Breast epithelium (tissue), 4 donors: ENCODE measurements at regions not wholly inside any gene's neighbourhood (a gene's known extent, or its start where the extent isn't known, plus 50 kb on each side); places are given as distances from the start of the nearest gene placed in this dataset.

Experiments used
- DNase-seq, 2 donors: peaks; one replicate each; pipeline ENCODE4 v3.0.0-alpha.2; 2019; ENCODE audit warnings: low spot score in 2 of 2
- H3K27ac ChIP-seq, 2 donors: fragments of 200-600 bp; sonication (generic) in 1 of 2; one replicate each; pipeline ENCODE4 v1.5.1; 2016 to 2019; ENCODE audit warnings: mild to moderate bottlenecking in 1 of 2
- H3K27me3 ChIP-seq, 2 donors: fragments of 200-600 bp; sonication (generic) in 1 of 2; one replicate each; pipeline versions ENCODE4 v1.5.1 to v1.6.0; 2017 to 2019; ENCODE audit warnings: control low read depth in 1 of 2, mild to moderate bottlenecking in 1 of 2
- H3K36me3 ChIP-seq: fragments of 200-600 bp; one replicate; pipeline ENCODE4 v1.5.1; 2019
- H3K4me1 ChIP-seq, 2 donors: fragments of 200-600 bp; sonication (generic); one replicate each; pipeline ENCODE4 v1.5.1; 2016 to 2019; ENCODE audit warnings: control low read depth in 1 of 2
- H3K4me3 ChIP-seq, 3 donors: fragments of 200-600 bp; sonication (generic); 1 replicate in 2 of 3; 2 replicates in 1 of 3; pipeline ENCODE4 v1.5.1; 2016 to 2019; ENCODE audit warnings: mild to moderate bottlenecking in 3 of 3, moderate library complexity in 2 of 3
- H3K9me3 ChIP-seq, 2 donors: fragments of 200-600 bp; sonication (generic) in 1 of 2; one replicate each; pipeline ENCODE4 v1.5.1; 2016 to 2019; ENCODE audit warnings: control low read depth in 1 of 2
- POLR2A ChIP-seq: fragments of 450-650 bp; IDR thresholded peaks from one replicate; pipeline ENCODE4 v1.6.1; 2016; ENCODE audit warnings: antibody characterized with exemption, mild to moderate bottlenecking, moderate library complexity
- POLR2AphosphoS5 ChIP-seq, 3 donors: sonication (generic); formaldehyde crosslinking; IDR thresholded peaks; one replicate each; pipeline ENCODE4 v1.6.1; 2017; ENCODE audit warnings: antibody characterized with exemption in 3 of 3
- intact Hi-C: fragments of 100-400 bp; cut with DNase I; formaldehyde crosslinking; loops from one replicate; pipeline ENCODE4 v1.15.1; 2023; ENCODE audit warnings: low total_unique reads
- TF ChIP-seq, protein P1 (sequence below), 3 donors: fragments of 450-650 bp; IDR thresholded peaks; one replicate each; pipeline ENCODE4 v1.5.1; 2016 to 2017; ENCODE audit warnings: antibody characterized with exemption in 3 of 3, mild to moderate bottlenecking in 3 of 3, moderate library complexity in 3 of 3

DNA sequence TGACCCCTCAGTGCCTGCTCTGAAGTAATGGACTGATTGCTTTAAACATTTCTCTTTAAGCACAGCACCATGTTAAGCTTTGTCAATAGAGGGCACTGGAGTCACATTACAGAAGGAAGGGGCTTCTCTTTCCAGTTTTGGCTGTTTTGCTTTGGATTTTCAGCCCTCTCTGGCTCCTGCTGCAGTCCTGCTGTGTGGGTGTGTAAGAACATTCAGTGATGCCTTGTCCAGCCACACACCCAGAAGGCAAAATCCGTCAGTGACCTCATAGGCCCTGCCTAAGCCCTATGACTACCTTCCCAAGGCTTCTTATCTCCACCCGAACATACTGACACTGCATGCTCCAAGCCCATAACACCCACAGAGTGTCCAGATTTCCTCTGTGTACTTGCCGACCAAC is 215.3 kb upstream of the CTSO start:
- no peaks in the 10 kb centered on the region for H3K36me3 ChIP-seq
- H3K4me1 ChIP-seq: no peaks in the 10 kb centered on the region
- DNase-seq: no peak
- no peaks in the 10 kb centered on the region for H3K27me3 ChIP-seq
- TF ChIP-seq POLR2A (no peak), POLR2AphosphoS5 (IDR thresholded peaks at IDR 0.05) (no peak)
- TF ChIP-seq, protein P1, sequence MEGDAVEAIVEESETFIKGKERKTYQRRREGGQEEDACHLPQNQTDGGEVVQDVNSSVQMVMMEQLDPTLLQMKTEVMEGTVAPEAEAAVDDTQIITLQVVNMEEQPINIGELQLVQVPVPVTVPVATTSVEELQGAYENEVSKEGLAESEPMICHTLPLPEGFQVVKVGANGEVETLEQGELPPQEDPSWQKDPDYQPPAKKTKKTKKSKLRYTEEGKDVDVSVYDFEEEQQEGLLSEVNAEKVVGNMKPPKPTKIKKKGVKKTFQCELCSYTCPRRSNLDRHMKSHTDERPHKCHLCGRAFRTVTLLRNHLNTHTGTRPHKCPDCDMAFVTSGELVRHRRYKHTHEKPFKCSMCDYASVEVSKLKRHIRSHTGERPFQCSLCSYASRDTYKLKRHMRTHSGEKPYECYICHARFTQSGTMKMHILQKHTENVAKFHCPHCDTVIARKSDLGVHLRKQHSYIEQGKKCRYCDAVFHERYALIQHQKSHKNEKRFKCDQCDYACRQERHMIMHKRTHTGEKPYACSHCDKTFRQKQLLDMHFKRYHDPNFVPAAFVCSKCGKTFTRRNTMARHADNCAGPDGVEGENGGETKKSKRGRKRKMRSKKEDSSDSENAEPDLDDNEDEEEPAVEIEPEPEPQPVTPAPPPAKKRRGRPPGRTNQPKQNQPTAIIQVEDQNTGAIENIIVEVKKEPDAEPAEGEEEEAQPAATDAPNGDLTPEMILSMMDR (IDR thresholded peaks at IDR 0.05): peak in 1 of 3 donors; percentile 24
- intact Hi-C loops: no loop called here
- H3K9me3 ChIP-seq: no peaks in the 10 kb centered on the region
- H3K4me3 ChIP-seq: no peak overlapping the region
- H3K27ac ChIP-seq: no peak overlapping the region

DNA sequence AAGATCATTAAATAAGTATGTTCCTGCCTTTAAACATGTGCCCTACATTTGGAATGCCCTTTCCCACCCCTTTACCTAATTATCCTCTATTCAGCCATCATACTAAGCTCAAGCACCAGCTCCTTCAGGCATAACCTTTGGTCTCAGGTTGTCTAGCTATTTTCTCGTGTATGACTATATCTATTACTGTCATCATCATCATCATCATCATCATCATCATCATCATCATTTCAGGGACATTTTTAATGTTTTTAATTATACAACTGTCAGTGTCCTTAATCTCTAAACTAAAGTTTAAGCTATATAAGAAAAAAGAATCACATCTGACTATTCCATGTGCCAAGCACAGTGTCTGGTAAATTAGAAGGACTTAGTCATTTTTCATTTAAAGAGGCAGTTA is 214.6 kb upstream of the CTSO start:
- Histone ChIP-seq H3K4me3 (no peak overlapping the region), H3K27ac (no peak overlapping the region), H3K9me3 (no peaks in the 10 kb centered on the region), H3K36me3 (no peaks in the 10 kb centered on the region), H3K27me3 (no peaks in the 10 kb centered on the region), H3K4me1 (no peaks in the 10 kb centered on the region)
- TF ChIP-seq POLR2AphosphoS5 (IDR thresholded peaks at IDR 0.05) (no peak), POLR2A (no peak)
- TF ChIP-seq, protein P1 (IDR thresholded peaks at IDR 0.05): no peak
- intact Hi-C loops: no loop called here
- no peak for DNase-seq

DNA sequence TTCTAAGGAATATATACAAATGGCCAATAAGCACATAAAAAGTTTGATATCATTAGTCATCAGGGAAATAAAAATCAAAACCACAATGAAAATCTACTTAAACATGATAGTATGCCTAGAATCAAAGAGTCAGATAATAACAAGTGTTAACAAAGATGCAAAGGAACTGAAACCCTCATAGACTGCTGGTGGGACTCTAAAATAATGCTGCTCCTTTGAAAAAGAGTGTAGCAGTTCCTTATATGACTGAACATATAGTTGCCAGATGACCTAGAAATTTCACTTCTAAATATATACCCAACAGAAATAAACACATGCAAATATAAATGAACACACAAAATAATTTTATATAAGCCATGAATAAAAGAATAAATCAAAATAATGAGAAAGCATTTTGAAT is 205.1 kb upstream of the CTSO start:
- Histone ChIP-seq H3K27me3 (no peaks in the 10 kb centered on the region), H3K4me3 (no peak overlapping the region), H3K27ac (no peak overlapping the region), H3K9me3 (no peaks in the 10 kb centered on the region), H3K36me3 (no peaks in the 10 kb centered on the region), H3K4me1 (no peaks in the 10 kb centered on the region)
- intact Hi-C loops: no loop called here
- DNase-seq: no peak
- TF ChIP-seq POLR2AphosphoS5 (IDR thresholded peaks at IDR 0.05) (no peak), POLR2A (no peak)
- TF ChIP-seq, protein P1 (IDR thresholded peaks at IDR 0.05): no peak

DNA sequence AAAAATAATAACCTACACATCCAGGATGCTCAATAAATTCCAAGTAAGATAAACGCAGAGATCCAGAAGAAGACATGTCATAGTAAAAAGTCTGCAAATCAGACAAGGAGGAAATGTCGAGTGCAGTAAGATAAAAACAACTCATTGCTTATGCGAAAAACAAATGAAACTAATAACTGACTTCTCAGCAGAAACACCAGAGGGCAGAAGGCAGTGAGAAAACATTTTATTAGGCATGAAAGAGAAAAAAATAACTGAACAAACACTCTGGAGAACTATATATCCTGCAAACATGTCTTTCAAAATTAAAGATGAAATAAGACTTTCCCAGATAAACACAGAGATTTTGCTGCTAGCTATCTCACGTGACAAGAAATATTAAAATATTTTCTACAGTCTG is 201.3 kb upstream of the CTSO start:
- no peaks in the 10 kb centered on the region for H3K9me3 ChIP-seq
- H3K27me3 ChIP-seq: no peaks in the 10 kb centered on the region
- intact Hi-C loops: no loop called here
- TF ChIP-seq, protein P1 (IDR thresholded peaks at IDR 0.05): no peak
- TF ChIP-seq POLR2A (no peak), POLR2AphosphoS5 (IDR thresholded peaks at IDR 0.05) (no peak)
- H3K4me3 ChIP-seq: no peak overlapping the region
- H3K4me1 ChIP-seq: no peaks in the 10 kb centered on the region
- no peak overlapping the region for H3K27ac ChIP-seq
- DNase-seq: no peak
- H3K36me3 ChIP-seq: no peaks in the 10 kb centered on the region

DNA sequence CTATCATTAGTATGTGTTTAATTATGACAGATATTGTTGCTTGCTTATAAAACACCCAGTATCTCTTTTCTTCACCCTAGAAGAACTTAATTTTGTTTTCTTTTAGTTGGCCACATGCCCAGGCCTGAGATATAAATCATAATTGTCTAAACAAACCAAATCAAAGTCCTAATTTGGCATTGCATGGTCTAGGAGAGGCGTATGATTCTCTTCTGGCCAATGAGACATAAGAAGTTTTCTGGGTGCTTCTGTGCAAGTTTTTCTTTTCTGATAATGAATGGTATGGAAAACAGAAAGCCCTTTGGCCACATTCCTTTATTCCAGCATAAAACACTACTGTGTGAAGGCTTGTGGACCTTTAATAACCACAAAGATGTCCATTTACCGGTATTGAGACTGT is 192.9 kb upstream of the CTSO start:
- TF ChIP-seq, protein P1 (IDR thresholded peaks at IDR 0.05): no peak
- TF ChIP-seq POLR2AphosphoS5 (IDR thresholded peaks at IDR 0.05) (no peak), POLR2A (no peak)
- H3K27me3 ChIP-seq: no peaks in the 10 kb centered on the region
- H3K27ac ChIP-seq: no peak overlapping the region
- no peaks in the 10 kb centered on the region for H3K4me1 ChIP-seq
- intact Hi-C loops: no loop called here
- H3K36me3 ChIP-seq: peaks cover 9% of the 10 kb centered on the region
- no peak for DNase-seq
- no peak overlapping the region for H3K4me3 ChIP-seq
- no peaks in the 10 kb centered on the region for H3K9me3 ChIP-seq
